ENCODE measurements at regions not wholly inside any gene's neighbourhood (a gene's known extent, or its start where the extent isn't known, plus 50 kb on each side); places are given as distances from the start of the nearest gene placed in this dataset.

DNA sequence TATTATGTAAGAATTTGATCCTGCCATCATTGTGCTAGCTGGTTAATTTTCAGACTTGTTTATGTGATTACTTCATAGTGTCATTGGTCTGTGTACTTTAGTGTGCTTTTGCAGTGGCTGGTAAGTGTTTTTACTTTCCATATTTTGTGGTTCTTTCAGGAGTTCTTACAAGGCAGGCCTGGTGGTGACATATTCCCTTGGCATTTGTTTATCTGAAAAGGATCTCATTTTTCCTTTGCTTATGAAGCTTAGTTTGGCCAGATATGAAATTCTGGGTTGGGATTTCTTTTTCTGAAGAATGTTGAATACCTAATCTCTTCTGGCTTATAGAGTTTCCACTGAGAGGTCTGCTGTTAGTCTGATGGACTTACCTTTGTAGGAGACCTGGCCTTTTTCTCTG, 72.8 kb upstream of the MC4R start:
- no peak for DNase-seq

DNA sequence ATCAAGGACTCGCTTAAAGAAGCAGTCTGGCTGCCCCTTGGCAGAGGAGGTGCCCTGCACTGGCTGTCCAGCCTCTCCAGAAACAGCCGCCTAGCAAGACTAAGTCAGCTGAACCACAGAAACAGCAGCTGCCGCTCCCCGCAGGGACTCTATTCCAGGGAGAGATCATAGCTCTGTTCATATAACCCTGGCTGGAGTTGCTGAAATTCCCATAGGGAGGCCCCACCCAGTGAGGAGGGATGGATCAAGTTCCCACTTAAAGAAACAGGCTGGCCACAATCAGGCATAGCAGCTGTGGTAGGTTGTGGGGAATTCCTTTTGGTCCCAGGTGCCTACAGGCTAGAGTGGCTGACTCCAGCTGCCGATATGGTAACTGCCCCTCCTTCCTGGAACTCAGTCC, 74.2 kb upstream of the MC4R start:
- DNase-seq = no peak

- DNase-seq = no peak
These were observed 76.1 kb upstream of the MC4R start for GRCh38 chr18:60448487-60449267.

DNA sequence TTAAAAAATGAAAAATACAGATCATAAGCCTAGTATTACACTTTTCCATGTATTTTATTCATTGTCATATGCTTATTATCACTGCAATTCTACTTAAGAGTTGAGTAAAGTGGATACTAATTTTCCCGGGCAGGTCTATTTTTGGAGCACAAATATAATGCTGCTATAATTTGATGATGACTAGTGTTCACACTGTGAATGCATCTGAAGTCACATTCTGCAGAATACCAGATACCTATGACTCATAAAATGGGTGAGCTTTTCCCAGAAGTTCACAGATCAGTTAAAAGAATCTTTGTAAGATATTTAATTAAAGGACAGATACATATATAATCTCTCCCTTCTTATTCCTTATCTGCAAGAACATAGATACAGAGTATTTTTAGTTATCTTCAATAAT, 79.8 kb upstream of the MC4R start:
- no peak for DNase-seq

GRCh38 chr18:60466677-60467076, 94.1 kb upstream of the MC4R start:
- no peak for DNase-seq

DNA sequence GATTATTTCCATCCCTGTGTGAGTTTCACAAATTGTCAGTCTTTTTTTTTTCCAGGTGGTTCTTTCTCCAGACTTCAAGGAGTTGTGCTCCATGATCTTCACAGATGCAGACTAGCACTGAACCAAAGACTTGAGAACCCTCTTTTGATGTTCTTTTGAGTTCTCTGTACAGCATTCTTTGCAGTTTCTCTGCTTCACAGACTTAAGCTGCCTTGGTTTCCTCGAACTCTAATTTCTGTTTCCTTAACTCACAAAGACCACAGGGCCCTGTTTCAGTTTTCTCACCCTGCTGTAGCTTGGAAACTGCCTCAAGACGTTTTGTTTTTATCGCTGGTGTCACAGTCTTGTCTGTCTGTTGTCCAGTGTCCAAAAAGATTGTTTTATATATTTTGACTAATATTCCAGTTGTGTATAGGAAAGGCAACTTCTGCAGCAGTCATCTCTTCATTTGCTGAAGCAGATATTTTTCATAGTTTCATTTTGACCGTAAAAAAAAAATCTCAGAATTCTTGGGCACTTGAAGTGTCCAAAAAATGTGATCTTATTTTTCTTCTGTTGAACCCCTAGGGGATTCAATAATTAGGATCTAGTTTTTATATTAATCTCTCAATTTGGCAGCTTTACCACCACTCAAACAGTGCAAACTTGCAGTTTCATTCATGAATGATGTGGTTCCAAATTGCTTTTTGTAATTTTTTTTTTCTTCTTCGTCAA, 97.0 kb upstream of the MC4R start:
- DNase-seq = no peak

DNA sequence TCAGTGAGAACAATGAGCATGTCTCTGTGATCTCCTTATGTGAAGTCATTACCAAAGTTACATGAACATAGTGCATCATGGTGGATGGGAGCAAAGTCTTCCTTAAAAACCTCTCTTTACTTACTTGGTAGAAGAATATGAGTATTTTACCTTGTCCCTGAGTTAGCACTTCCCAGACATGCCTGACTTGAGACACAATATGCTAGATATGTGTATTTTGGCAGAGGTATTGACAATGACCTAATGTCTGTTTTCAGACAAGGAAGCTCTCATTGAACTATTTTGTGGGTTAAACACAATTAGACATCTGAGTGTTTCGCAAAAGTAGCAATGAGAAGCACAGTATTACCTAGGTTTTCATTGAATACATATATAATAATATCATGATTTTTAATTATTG, 99.1 kb upstream of the MC4R start:
- DNase-seq = no peak

GRCh38 chr18:60485201-60485600, 112.6 kb upstream of the MC4R start:
- DNase-seq = no peak

DNA sequence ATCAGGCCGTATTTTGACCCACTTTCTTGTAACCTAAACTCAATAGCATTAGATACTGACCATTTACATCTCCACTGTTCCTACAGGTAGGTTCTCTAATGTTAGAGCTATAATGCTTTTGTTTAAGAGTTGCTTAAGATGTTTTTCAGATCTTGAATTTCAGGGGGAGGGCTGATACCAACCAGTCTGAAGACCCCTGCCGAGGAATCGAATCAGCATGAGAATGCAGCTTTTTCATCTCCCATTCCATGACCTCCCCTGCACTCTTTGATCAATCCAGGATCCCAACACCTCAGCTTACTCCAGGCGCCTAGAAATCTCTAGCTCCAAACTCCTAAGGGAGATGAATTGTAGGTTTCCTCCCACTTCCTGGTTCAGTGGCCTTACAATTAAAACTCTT, 120.5 kb upstream of the MC4R start:
- no peak for DNase-seq

DNA sequence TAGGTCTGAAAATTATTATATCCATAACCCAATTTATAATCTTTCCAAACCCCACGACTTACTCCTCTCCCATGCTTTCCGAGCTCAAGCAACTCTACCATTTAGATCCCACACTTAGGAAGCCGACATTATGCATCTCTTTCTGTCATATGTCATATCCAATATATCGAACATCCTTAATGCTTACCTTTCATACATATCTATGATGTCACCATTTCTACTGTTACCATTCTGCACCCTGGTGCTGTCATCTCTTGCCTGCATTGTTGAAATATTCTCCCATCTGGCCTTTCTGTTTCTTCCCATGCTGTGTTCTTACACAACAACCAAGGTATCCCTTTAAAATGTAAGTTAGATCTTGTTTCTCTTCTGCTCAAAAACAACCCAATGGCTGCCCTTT, 127.1 kb upstream of the MC4R start:
- DNase-seq = no peak

- no peak for DNase-seq
These were observed 128.4 kb upstream of the MC4R start for GRCh38 chr18:60500960-60501359.

- DNase-seq = no peak
These were observed 130.0 kb upstream of the MC4R start for GRCh38 chr18:60502591-60502990.

- no peak for DNase-seq
These were observed 130.6 kb upstream of the MC4R start for GRCh38 chr18:60503199-60503598.

- no peak for DNase-seq
These were observed 133.6 kb upstream of the MC4R start for GRCh38 chr18:60506190-60506589.

- DNase-seq = no peak
These were observed 134.1 kb upstream of the MC4R start for GRCh38 chr18:60506682-60507081.

- DNase-seq = no peak
These were observed 135.5 kb upstream of the MC4R start for GRCh38 chr18:60508108-60508507.

DNA sequence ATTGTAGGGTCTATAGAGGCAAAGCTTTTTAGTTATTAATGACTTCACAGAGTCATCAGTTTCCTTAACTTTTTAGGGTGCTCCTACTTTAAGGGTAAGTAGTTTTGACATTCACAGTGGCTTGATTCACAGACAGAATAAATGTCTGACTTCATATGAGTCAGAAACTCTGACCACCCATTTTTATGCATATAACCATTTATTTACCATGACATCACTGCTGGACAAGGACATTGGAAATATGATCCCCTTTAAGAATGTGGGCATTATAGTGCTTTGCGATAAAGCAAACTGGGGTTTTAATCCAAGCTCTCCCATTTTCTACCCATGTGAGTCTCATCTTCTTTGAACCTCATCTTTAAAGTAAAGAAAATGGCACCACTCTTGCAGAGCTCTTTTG, 162.0 kb upstream of the MC4R start:
- DNase-seq = no peak

DNA sequence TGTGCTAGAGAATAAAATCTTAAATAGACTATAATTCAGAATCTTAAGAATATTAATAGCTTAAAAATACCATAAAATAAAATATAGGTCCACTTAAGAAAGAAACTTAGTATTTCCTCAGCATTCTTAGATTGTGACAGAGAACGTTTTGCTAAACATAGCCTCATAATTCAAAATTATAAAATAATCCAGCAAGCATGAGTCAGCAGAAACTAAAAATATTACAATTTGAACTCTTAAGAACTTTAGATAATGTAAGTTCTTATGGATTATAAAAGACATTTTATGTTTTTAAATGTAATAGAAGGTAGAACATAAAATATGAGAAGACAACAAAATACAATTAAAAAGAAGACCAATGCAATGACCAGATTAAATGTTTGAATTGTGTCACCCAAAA, 164.5 kb upstream of the MC4R start:
- DNase-seq = no peak

DNA sequence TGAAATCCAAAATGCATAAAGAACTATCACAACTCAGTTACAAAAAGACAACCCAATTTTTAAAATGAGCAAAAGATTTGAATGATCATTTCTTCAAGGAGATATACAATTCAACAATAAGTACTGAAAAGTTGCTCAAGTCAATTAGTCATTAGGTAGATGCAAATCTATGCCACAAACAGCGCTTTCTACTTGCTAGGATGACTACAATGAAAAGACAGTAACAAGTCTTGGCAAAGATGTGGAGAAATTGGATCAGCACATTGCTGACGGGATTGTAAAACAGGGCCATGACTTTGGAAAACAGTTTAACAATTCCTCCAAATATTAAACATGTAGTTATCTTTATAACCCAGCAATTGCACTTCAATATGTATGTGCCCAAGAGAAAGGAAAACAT, 166.3 kb upstream of the MC4R start:
- DNase-seq = no peak

DNA sequence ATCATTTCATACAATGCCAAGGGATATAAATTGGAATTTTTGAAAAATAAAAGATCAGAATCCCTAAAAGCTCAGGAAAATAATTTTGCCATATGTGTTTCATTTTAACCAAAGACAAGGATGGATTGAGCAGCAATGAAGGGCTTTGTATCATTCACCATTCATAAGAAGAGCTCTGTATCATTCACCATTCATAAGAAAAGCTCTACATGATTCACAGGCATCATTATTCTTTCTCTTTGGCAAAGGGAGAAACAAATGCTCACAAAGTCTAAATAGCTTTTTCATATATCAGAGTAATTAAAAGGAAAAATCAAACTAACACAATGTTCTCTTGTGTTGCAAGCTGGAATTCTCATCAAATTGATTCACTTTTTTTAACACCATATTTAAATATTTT, 169.1 kb upstream of the MC4R start:
- no peak for DNase-seq

DNA sequence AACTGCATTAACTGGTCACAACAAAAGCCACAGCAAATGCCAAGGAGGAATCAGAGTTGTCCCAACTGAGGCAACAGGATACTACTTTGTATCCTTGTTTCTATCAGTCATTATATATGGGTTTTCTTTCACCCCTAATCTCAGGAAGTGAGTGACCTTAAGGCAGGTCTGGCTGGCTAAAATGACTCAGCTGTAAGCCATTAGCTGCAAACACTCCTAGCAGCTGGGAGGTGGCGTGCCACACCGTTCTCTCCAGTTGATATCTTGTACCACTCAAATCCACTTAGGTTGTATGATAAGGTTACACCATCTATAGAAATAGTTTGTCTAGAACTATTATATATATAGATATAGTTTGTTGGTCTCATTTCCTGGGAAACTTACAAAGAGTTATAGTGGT, 171.1 kb upstream of the MC4R start:
- DNase-seq = no peak

DNA sequence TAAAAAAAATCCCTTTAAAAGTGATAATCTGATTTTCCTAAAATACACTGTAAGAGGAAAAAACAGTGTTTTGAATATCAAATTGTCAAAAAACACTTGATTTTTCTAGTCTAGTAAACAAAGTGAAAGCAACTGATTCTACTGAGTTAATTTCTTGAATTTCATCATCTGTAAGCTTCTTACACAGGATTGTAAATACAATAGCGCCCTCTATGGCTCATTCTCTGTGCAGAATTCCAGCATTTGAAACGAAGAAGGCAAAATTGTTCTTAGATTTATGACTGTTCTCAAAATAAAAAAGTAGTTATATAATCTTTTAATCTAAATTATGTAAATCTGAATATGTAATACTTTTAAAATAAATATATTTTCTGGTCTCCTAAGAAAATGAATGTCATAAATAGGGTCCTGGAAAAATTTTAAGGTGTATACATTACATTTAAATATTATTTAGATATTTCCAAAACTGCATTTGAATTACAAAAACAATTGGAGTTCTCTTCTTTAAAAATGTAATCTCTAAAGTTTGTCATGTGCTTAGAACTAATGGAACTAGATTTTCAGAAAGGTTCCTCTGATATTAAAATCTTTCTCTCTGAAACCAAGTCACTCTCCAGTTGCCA, 176.9 kb upstream of the MC4R start:
- DNase-seq = peak; percentile 88

DNA sequence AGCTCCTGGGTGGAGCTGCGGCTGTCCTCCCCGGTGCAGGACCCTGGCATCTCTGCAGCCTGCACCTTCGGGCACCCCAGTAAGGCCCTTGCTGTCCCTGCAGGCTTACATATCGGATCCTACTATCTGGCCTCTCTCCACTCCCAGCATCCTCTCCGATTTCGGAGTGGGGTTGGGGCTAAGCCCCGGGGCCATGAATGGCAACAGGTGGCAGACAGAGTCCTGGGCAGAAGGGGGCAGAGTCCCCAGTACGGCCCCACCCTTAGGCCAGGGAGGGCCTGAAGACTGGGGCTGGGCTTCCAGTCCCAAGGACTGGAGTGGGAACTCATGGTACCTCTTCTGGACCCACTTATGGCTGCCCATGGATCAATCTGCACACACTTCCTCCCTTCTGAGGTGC, 180.4 kb upstream of the MC4R start:
- no peak for DNase-seq

- DNase-seq = no peak
These were observed 182.4 kb upstream of the MC4R start for GRCh38 chr18:60554967-60555366.
